Colon (tissue), 2 donors: ENCODE measurements at regions not wholly inside any gene's neighbourhood (a gene's known extent, or its start where the extent isn't known, plus 50 kb on each side); places are given as distances from the start of the nearest gene placed in this dataset.
A peak's percentile ranks its signal among the peaks of the same experiment; 100 is the strongest.
"Not testable (repeated sequence)": the region's sequence is repeated elsewhere in the genome, so short reads cannot be mapped to it uniquely, and the experiment has no call there.

Experiments
- FAIRE-seq: peaks from 2 replicates; lab custom pipeline; 2012; peaks lifted over from hg19 to GRCh38; lab: Jason Lieb, UNC
- donor health status: control.
- donor health status: control.

DNA sequence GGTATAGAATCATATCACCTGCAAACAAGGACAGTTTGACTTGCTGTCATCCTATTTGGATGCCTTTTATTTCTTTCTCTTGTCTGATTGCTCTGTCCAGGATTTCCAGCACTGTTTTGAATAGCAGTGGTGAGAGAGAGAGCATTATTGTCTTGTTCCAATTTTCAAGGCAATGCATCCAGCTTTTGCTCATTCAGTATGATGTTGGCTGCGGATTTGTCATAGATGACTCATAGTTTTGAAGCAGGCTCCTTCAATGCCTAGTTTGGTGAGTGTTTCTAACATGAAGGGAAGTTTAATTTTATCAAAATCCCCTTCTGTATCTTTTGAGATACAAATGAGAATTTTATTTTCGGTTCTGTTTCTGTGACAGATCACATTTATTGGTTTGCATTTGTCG lies 518.9 kb downstream of the PCDH11X start:
- FAIRE-seq = not testable (repeated sequence)

DNA sequence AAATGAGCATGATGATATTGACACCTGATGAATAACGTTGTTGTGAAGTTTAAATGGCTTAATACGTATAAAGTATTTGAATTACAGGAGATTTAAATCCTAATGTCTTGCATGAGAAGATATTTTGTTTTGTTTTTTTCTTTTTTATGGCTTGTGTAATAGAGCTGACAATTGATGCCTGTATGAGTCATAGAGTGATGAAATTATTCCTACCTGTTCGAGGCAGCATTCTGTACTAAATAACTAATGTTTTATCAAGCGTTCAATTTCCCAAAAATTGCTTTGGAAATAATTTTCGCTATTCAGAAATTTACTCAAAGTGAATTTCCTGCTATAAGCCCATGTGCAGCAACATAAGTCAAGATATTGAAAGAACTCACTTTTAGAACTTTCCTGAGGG lies 554.0 kb downstream of the PCDH11X start:
- peak; percentile 95 for FAIRE-seq

DNA sequence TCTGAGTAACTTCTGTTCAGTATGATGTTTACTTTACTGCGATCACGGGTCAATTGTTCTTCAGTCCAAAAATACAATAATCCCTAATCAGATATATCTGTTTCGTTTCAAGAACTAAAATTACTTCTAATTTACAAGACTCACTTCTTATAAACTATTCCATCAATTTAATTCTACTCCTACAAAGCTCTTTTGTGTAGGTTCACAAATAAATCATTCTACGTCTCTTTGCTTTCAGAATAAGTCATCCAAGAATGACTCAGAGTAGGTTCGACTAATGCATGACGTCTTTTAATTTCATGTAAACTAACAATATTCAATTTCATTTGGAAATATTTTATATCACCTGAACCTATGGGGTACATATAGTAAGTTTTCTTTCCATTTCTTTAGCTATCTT lies 571.9 kb downstream of the PCDH11X start:
- peak; percentile 99 for FAIRE-seq

DNA sequence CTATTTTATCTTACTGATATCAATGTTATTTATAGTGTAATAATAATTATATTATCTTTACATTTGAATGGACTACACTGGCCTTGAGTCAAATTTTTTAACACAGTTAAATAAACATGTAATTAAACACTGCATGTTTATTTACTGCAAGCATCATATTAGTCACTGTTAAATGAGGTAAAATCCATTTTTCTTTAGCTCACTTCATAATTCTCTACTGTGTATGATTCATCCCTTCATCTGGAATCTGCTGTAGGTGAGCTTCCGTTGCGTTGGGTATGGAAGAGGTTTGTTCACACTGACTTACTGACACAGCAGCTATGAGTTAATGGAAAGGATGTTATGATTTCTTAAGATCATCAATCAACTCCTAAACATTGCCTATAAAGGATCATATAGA lies 572.3 kb downstream of the PCDH11X start:
- FAIRE-seq = no peak
